Islet precursor cell (in vitro differentiated cells): ENCODE measurements at regions not wholly inside any gene's neighbourhood (a gene's known extent, or its start where the extent isn't known, plus 50 kb on each side); places are given as distances from the start of the nearest gene placed in this dataset.

Source experiments
- DNase-seq: peaks from one replicate; pipeline ENCODE4 v3.0.0-alpha.2; 2018

GRCh38 chr3:135806317-135806716, 159.2 kb upstream of the PPP2R3A start:
- DNase-seq, result no peak

- DNase-seq, result no peak
These were observed 157.6 kb upstream of the PPP2R3A start for GRCh38 chr3:135807879-135808278.

GRCh38 chr3:135809021-135809634, 156.4 kb upstream of the PPP2R3A start:
- no peak for DNase-seq

- DNase-seq, result no peak
These were observed 153.9 kb upstream of the PPP2R3A start for GRCh38 chr3:135811651-135812050.

- no peak for DNase-seq
These were observed 153.5 kb upstream of the PPP2R3A start for GRCh38 chr3:135812057-135812456.

GRCh38 chr3:135834465-135834864, 131.1 kb upstream of the PPP2R3A start:
- no peak for DNase-seq

- DNase-seq, result no peak
These were observed 127.4 kb upstream of the PPP2R3A start for GRCh38 chr3:135837977-135838631.

- DNase-seq, result no peak
These were observed 125.1 kb upstream of the PPP2R3A start for GRCh38 chr3:135840436-135840835.

- DNase-seq, result no peak
These were observed 121.1 kb upstream of the PPP2R3A start for GRCh38 chr3:135844386-135844785.

GRCh38 chr3:135848051-135848450, 117.5 kb upstream of the PPP2R3A start:
- no peak for DNase-seq

- DNase-seq, result no peak
These were observed 115.7 kb upstream of the PPP2R3A start for GRCh38 chr3:135849827-135850226.

GRCh38 chr3:135851201-135852081, 114.1 kb upstream of the PPP2R3A start:
- DNase-seq, result no peak

- DNase-seq, result no peak
These were observed 111.5 kb upstream of the PPP2R3A start for GRCh38 chr3:135853981-135854380.

- no peak for DNase-seq
These were observed 104.8 kb upstream of the PPP2R3A start for GRCh38 chr3:135860761-135861160.

GRCh38 chr3:135862361-135862760, 103.2 kb upstream of the PPP2R3A start:
- no peak for DNase-seq

- DNase-seq, result no peak
These were observed 101.5 kb upstream of the PPP2R3A start for GRCh38 chr3:135864060-135864459.

GRCh38 chr3:135865085-135865484, 100.4 kb upstream of the PPP2R3A start:
- DNase-seq, result no peak

- DNase-seq, result no peak
These were observed 100.0 kb upstream of the PPP2R3A start for GRCh38 chr3:135865553-135865952.

GRCh38 chr3:135867911-135868310, 97.6 kb upstream of the PPP2R3A start:
- no peak for DNase-seq

- DNase-seq, result no peak
These were observed 96.7 kb upstream of the PPP2R3A start for GRCh38 chr3:135868801-135869200.

- no peak for DNase-seq
These were observed 96.0 kb upstream of the PPP2R3A start for GRCh38 chr3:135869439-135870105.

- no peak for DNase-seq
These were observed 94.2 kb upstream of the PPP2R3A start for GRCh38 chr3:135871311-135871710.

- DNase-seq, result no peak
These were observed 91.5 kb upstream of the PPP2R3A start for GRCh38 chr3:135874035-135874434.
